PC-9 (cell line): ENCODE measurements at regions not wholly inside any gene's neighbourhood (a gene's known extent, or its start where the extent isn't known, plus 50 kb on each side); places are given as distances from the start of the nearest gene placed in this dataset.

Experiments used
- BruUV-seq: library from RNA; stranded (reverse); fragments of 400-500 nt; replicated peaks from 2 replicates; lab custom pipeline; 2021; lab: Mats Ljungman, UMichigan
- CTCF ChIA-PET: fragments of 300-600 bp; sonication (Branson Sonifier 250); formaldehyde crosslinking; loops from one replicate; lab custom pipeline; 2022; ENCODE audit warnings: antibody characterized with exemption; lab: Charles Lee
- POLR2A ChIA-PET: fragments of 300-600 bp; sonication (Branson Sonifier 250); formaldehyde crosslinking; loops from one replicate; lab custom pipeline; 2022; ENCODE audit warnings: antibody characterized with exemption; ENCODE audit not compliant: unreplicated experiment; lab: Charles Lee
- DNase-seq, 2 experiments: peaks; one replicate each; pipeline versions ENCODE4 v3.0.0 to v3.0.0-alpha.2; 2015 to 2022; ENCODE audit warnings: mixed read lengths in 1 of 2
- H2AFZ ChIP-seq: fragments of 200-600 bp; sonication (generic); 2 replicates; pipeline ENCODE4 v1.8.1; 2017; ENCODE audit warnings: antibody characterized with exemption
- H3F3A ChIP-seq: fragments of 200-600 bp; sonication (generic); 2 replicates; pipeline ENCODE4 v1.8.1; 2017; ENCODE audit warnings: antibody characterized with exemption, mild to moderate bottlenecking, low read depth; ENCODE audit not compliant: insufficient read depth
- H3K27ac ChIP-seq: fragments of 200-600 bp; sonication (generic); 2 replicates; pipeline ENCODE4 v1.6.1; 2016; ENCODE audit warnings: mixed run types
- H3K27me3 ChIP-seq: fragments of 200-600 bp; sonication (generic); 2 replicates; pipeline ENCODE4 v1.6.1; 2016; ENCODE audit warnings: low read depth, mixed run types; ENCODE audit not compliant: insufficient read depth
- H3K36me3 ChIP-seq: fragments of 200-600 bp; sonication (generic); 2 replicates; pipeline ENCODE4 v1.6.1; 2016; ENCODE audit warnings: low read depth, mixed run types
- H3K4me1 ChIP-seq: fragments of 200-600 bp; sonication (generic); replicated peaks from 2 replicates; pipeline ENCODE4 v1.6.1; 2016; ENCODE audit warnings: mixed run types; ENCODE audit not compliant: insufficient read depth
- H3K4me2 ChIP-seq: fragments of 200-600 bp; sonication (generic); 2 replicates; pipeline ENCODE4 v1.6.1; 2017; ENCODE audit warnings: mixed run types
- H3K4me3 ChIP-seq: fragments of 200-600 bp; sonication (generic); 2 replicates; pipeline ENCODE4 v1.6.1; 2016; ENCODE audit warnings: mixed run types
- H3K79me2 ChIP-seq: fragments of 200-600 bp; sonication (generic); 2 replicates; pipeline ENCODE4 v1.6.1; 2017; ENCODE audit warnings: low read depth, mixed run types
- H3K9me2 ChIP-seq: fragments of 200-600 bp; sonication (generic); 2 replicates; pipeline ENCODE4 v1.8.1; 2017; ENCODE audit warnings: mild to moderate bottlenecking; ENCODE audit not compliant: insufficient read depth
- H3K9me3 ChIP-seq: fragments of 200-600 bp; sonication (generic); 2 replicates; pipeline ENCODE4 v1.8.1; 2016; ENCODE audit warnings: low read depth; ENCODE audit not compliant: insufficient read depth
- H4K20me1 ChIP-seq: fragments of 200-600 bp; sonication (generic); 2 replicates; pipeline ENCODE4 v1.8.1; 2017; ENCODE audit not compliant: insufficient read depth
- CTCF ChIP-seq: fragments of 200-600 bp; sonication (generic); conservative IDR thresholded peaks from 2 replicates; pipeline ENCODE4 v1.6.1; 2017; ENCODE audit warnings: mixed run types, antibody characterized with exemption, mild to moderate bottlenecking, moderate library complexity
- EZH2 ChIP-seq: fragments of 200-600 bp; sonication (generic); IDR thresholded peaks from 2 replicates; pipeline ENCODE4 v1.8.0; 2017; ENCODE audit warnings: antibody characterized with exemption, low read depth
- intact Hi-C: fragments of 100-400 bp; cut with micrococcal nuclease; formaldehyde crosslinking; loops from one replicate; pipeline ENCODE4 v1.10.0; 2022; ENCODE audit not compliant: unreplicated experiment

GRCh38 chr13:80866921-80867320, 526.0 kb upstream of the SPRY2 start:
- no TSS peak for BruUV-seq
- no peaks in the 10 kb centered on the region for H4K20me1 ChIP-seq
- no peak overlapping the region for H2AFZ ChIP-seq
- H3K79me2 ChIP-seq = no peaks in the 10 kb centered on the region
- H3K4me2 ChIP-seq = no peak overlapping the region
- no peaks in the 10 kb centered on the region for H3K9me2 ChIP-seq
- H3K27ac ChIP-seq = no peak overlapping the region
- H3K4me3 ChIP-seq = no peak overlapping the region
- H3K27me3 ChIP-seq = no peaks in the 10 kb centered on the region
- ChIA-PET CTCF (no interaction called here), POLR2A (no interaction called here)
- no peaks in the 10 kb centered on the region for H3K36me3 ChIP-seq
- no peaks in the 10 kb centered on the region for H3K9me3 ChIP-seq
- DNase-seq = no peak
- TF ChIP-seq EZH2 (no peak), CTCF (no peak)
- H3F3A ChIP-seq = no peaks in the 10 kb centered on the region
- intact Hi-C loops = no loop called here
- no peaks in the 10 kb centered on the region for H3K4me1 ChIP-seq

GRCh38 chr13:80865329-80865728, 524.4 kb upstream of the SPRY2 start:
- H3K9me3 ChIP-seq = no peaks in the 10 kb centered on the region
- H3K4me1 ChIP-seq = no peaks in the 10 kb centered on the region
- no peak overlapping the region for H2AFZ ChIP-seq
- H3K27ac ChIP-seq = no peak overlapping the region
- intact Hi-C loops = no loop called here
- no peaks in the 10 kb centered on the region for H3F3A ChIP-seq
- no peak overlapping the region for H3K4me2 ChIP-seq
- TF ChIP-seq EZH2 (no peak), CTCF (no peak)
- no peaks in the 10 kb centered on the region for H3K79me2 ChIP-seq
- no peaks in the 10 kb centered on the region for H4K20me1 ChIP-seq
- no TSS peak for BruUV-seq
- no peaks in the 10 kb centered on the region for H3K36me3 ChIP-seq
- no peaks in the 10 kb centered on the region for H3K9me2 ChIP-seq
- no peak for DNase-seq
- no peaks in the 10 kb centered on the region for H3K27me3 ChIP-seq
- ChIA-PET POLR2A (no interaction called here), CTCF (interaction anchor here (0.5 kb wide), 1 partner anchor 1234 kb away, joined by 3 read pairs; no protein-coding TSS in a partner anchor)
- no peak overlapping the region for H3K4me3 ChIP-seq

- H3K9me2 ChIP-seq = no peaks in the 10 kb centered on the region
- H3K36me3 ChIP-seq = no peaks in the 10 kb centered on the region
- no peak overlapping the region for H3K4me2 ChIP-seq
- H3K79me2 ChIP-seq = no peaks in the 10 kb centered on the region
- intact Hi-C loops = no loop called here
- H2AFZ ChIP-seq = no peak overlapping the region
- no peaks in the 10 kb centered on the region for H3K9me3 ChIP-seq
- TF ChIP-seq CTCF (no peak), EZH2 (no peak)
- no peak overlapping the region for H3K27ac ChIP-seq
- H3F3A ChIP-seq = no peaks in the 10 kb centered on the region
- H3K27me3 ChIP-seq = no peaks in the 10 kb centered on the region
- POLR2A ChIA-PET = no interaction called here
- CTCF ChIA-PET = no interaction called here
- DNase-seq = no peak
- no TSS peak for BruUV-seq
- no peaks in the 10 kb centered on the region for H4K20me1 ChIP-seq
- H3K4me3 ChIP-seq = no peak overlapping the region
- no peaks in the 10 kb centered on the region for H3K4me1 ChIP-seq
Observed at GRCh38 chr13:80862456-80862855, 521.5 kb upstream of the SPRY2 start.
